ENCODE measurements at regions not wholly inside any gene's neighbourhood (a gene's known extent, or its start where the extent isn't known, plus 50 kb on each side); places are given as distances from the start of the nearest gene placed in this dataset.
"Not testable (repeated sequence)": the region's sequence is repeated elsewhere in the genome, so short reads cannot be mapped to it uniquely, and the experiment has no call there.

- DNase-seq = no peak
Observed at GRCh38 chr14:22384167-22384549, 204.9 kb downstream of the DAD1 start.

GRCh38 chr14:22383515-22384166 is 205.4 kb downstream of the DAD1 start:
- DNase-seq = no peak

- no peak for DNase-seq
Observed at GRCh38 chr14:22382955-22383354, 206.1 kb downstream of the DAD1 start.

- DNase-seq = no peak
Observed at GRCh38 chr14:22382395-22382794, 206.6 kb downstream of the DAD1 start.

- DNase-seq = no peak
Observed at GRCh38 chr14:22381766-22382165, 207.3 kb downstream of the DAD1 start.

- DNase-seq = no peak
Observed at GRCh38 chr14:22381408-22381760, 207.6 kb downstream of the DAD1 start.

GRCh38 chr14:22380571-22381407 is 208.2 kb downstream of the DAD1 start:
- DNase-seq = no peak

GRCh38 chr14:22379727-22380126 is 209.3 kb downstream of the DAD1 start:
- no peak for DNase-seq

- no peak for DNase-seq
Observed at GRCh38 chr14:22378181-22378580, 210.8 kb downstream of the DAD1 start.

- DNase-seq = no peak
Observed at GRCh38 chr14:22375321-22375930, 213.6 kb downstream of the DAD1 start.

GRCh38 chr14:22370084-22370847 is 218.8 kb downstream of the DAD1 start:
- DNase-seq = no peak

GRCh38 chr14:22358726-22359125 is 230.3 kb downstream of the DAD1 start:
- DNase-seq = no peak

- DNase-seq = not testable (repeated sequence)
Observed at GRCh38 chr14:22349281-22349680, 239.7 kb downstream of the DAD1 start.

GRCh38 chr14:22344673-22345072 is 244.4 kb downstream of the DAD1 start:
- no peak for DNase-seq

GRCh38 chr14:22344209-22344608 is 244.8 kb downstream of the DAD1 start:
- DNase-seq = not testable (repeated sequence)

- DNase-seq = no peak
Observed at GRCh38 chr14:22341049-22341448, 248.0 kb downstream of the DAD1 start.

GRCh38 chr14:22338917-22339715 is 249.9 kb downstream of the DAD1 start:
- DNase-seq = no peak

- DNase-seq = no peak
Observed at GRCh38 chr14:22338381-22338780, 250.6 kb downstream of the DAD1 start.

- DNase-seq = no peak
Observed at GRCh38 chr14:22337938-22338337, 251.1 kb downstream of the DAD1 start.

GRCh38 chr14:22337521-22337920 is 251.5 kb downstream of the DAD1 start:
- no peak for DNase-seq

- DNase-seq = no peak
Observed at GRCh38 chr14:22336031-22336430, 253.0 kb downstream of the DAD1 start.

- no peak for DNase-seq
Observed at GRCh38 chr14:22334627-22335026, 254.4 kb downstream of the DAD1 start.

- no peak for DNase-seq
Observed at GRCh38 chr14:22334275-22334577, 254.8 kb downstream of the DAD1 start.

All from NCI-H2029 treated with DMSO at 0.1 percent for 48 hours (cell line).